IMR-90 (cell line): ENCODE measurements at regions not wholly inside any gene's neighbourhood (a gene's known extent, or its start where the extent isn't known, plus 50 kb on each side); places are given as distances from the start of the nearest gene placed in this dataset.

Experiments
- ATAC-seq: fragments of 200-7000 bp; cut with Tn5 transposase; 2 replicates; pipeline ENCODE4 v1.9.1; 2020; ENCODE audit warnings: low read depth, mild to moderate bottlenecking, moderate library complexity
- BruUV-seq: library from RNA; stranded (reverse); fragments of 400-500 nt; replicated peaks from 2 replicates; lab custom pipeline; 2021; lab: Mats Ljungman, UMichigan
- CTCF ChIA-PET: fragments of 300-600 bp; formaldehyde crosslinking; extraction: SDS; loops from one replicate; lab custom pipeline; 2021; ENCODE audit warnings: antibody characterized with exemption; lab: Yijun Ruan, JAX
- POLR2A ChIA-PET: fragments of 300-600 bp; sonication (Branson Sonifier 250); formaldehyde crosslinking; loops from one replicate; lab custom pipeline; 2022; ENCODE audit warnings: antibody characterized with exemption; ENCODE audit not compliant: unreplicated experiment; lab: Charles Lee
- DNase-seq: peaks from one replicate; pipeline ENCODE4 v3.0.0; 2013
- H2AFZ ChIP-seq: replicated peaks from 2 replicates; pipeline ENCODE3; 2013; ENCODE audit warnings: low read length, mild to moderate bottlenecking; ENCODE audit not compliant: poor library complexity
- H2AK5ac ChIP-seq: 2 replicates; pipeline ENCODE4 v1.6.1; 2013; ENCODE audit warnings: low read depth, low read length, inconsistent platforms
- H2AK9ac ChIP-seq: replicated peaks from 2 replicates; pipeline ENCODE3; 2013; ENCODE audit warnings: mild to moderate bottlenecking, low read depth, low read length, moderate library complexity; ENCODE audit not compliant: poor library complexity
- H2BK120ac ChIP-seq: 2 replicates; pipeline ENCODE4 v1.6.1; 2013; ENCODE audit warnings: low read depth, low read length, inconsistent platforms
- H2BK15ac ChIP-seq: 3 replicates; pipeline ENCODE4 v1.6.1; 2013; ENCODE audit warnings: low read depth, low read length, inconsistent platforms
- H2BK20ac ChIP-seq: 2 replicates; pipeline ENCODE4 v1.6.1; 2013; ENCODE audit warnings: low read depth, mild to moderate bottlenecking, inconsistent platforms, low read length, moderate library complexity
- H2BK5ac ChIP-seq: 2 replicates; pipeline ENCODE4 v1.6.1; 2013; ENCODE audit warnings: mild to moderate bottlenecking, low read depth, low read length, inconsistent platforms; ENCODE audit not compliant: poor library complexity, severe bottlenecking
- H3K14ac ChIP-seq: replicated peaks from 2 replicates; pipeline ENCODE4 v1.6.1; 2013; ENCODE audit warnings: low read depth, low read length, inconsistent platforms
- H3K18ac ChIP-seq: 2 replicates; pipeline ENCODE4 v1.6.1; 2013; ENCODE audit warnings: low read depth, low read length, control low read depth
- H3K23ac ChIP-seq: 2 replicates; pipeline ENCODE4 v1.6.1; 2013; ENCODE audit warnings: low read depth, low read length, inconsistent platforms
- H3K27ac ChIP-seq: 2 replicates; pipeline ENCODE4 v1.5.1; 2013; ENCODE audit warnings: mild to moderate bottlenecking, control low read depth, low read length; ENCODE audit not compliant: insufficient read depth
- H3K27me3 ChIP-seq: 2 replicates; pipeline ENCODE4 v1.6.1; 2013; ENCODE audit warnings: low read length; ENCODE audit not compliant: control insufficient read depth, insufficient read depth
- H3K36me3 ChIP-seq: 2 replicates; pipeline ENCODE4 v1.6.1; 2013; ENCODE audit warnings: low read length, mixed read lengths; ENCODE audit not compliant: control insufficient read depth, insufficient read depth
- H3K4ac ChIP-seq: 2 replicates; pipeline ENCODE4 v1.6.1; 2013; ENCODE audit warnings: low read depth, low read length, inconsistent platforms
- H3K4me1 ChIP-seq: 2 replicates; pipeline ENCODE4 v1.6.1; 2013; ENCODE audit warnings: low read length, mixed read lengths; ENCODE audit not compliant: control insufficient read depth, insufficient read depth
- H3K4me2 ChIP-seq: 2 replicates; pipeline ENCODE4 v1.6.1; 2013; ENCODE audit warnings: low read depth, mild to moderate bottlenecking, control low read depth, low read length, moderate library complexity
- H3K4me3 ChIP-seq: 2 replicates; pipeline ENCODE4 v1.5.1; 2013; ENCODE audit warnings: low read depth, mild to moderate bottlenecking, control low read depth, low read length, moderate library complexity; ENCODE audit not compliant: insufficient read depth
- H3K56ac ChIP-seq: 2 replicates; pipeline ENCODE4 v1.6.1; 2013; ENCODE audit warnings: low read length, inconsistent platforms; ENCODE audit not compliant: insufficient read depth; ENCODE audit errors: extremely low read depth
- H3K79me1 ChIP-seq, 2 experiments: 2 replicates each; pipeline ENCODE4 v1.6.1; 2013; ENCODE audit warnings: low read length in 2 of 2, inconsistent platforms in 1 of 2, low read depth in 1 of 2
- H3K9ac ChIP-seq: 2 replicates; pipeline ENCODE4 v1.6.1; 2013; ENCODE audit warnings: low read depth, low read length, control low read depth
- H3K9me1 ChIP-seq: 2 replicates; pipeline ENCODE4 v1.6.1; 2013; ENCODE audit warnings: low read length, inconsistent platforms; ENCODE audit not compliant: insufficient read depth
- H3K9me3 ChIP-seq: 2 replicates; pipeline ENCODE4 v1.6.1; 2013; ENCODE audit warnings: low read length; ENCODE audit not compliant: control insufficient read depth, insufficient read depth
- H4K20me1 ChIP-seq: 2 replicates; pipeline ENCODE4 v1.6.1; 2013; ENCODE audit warnings: low read length, inconsistent platforms; ENCODE audit not compliant: insufficient read depth
- H4K5ac ChIP-seq: 2 replicates; pipeline ENCODE4 v1.6.1; 2013; ENCODE audit warnings: mild to moderate bottlenecking, low read depth, low read length, control low read depth
- H4K8ac ChIP-seq, 2 experiments: 2 replicates each; pipeline ENCODE4 v1.6.1; 2013; ENCODE audit warnings: low read depth in 2 of 2, low read length in 2 of 2, control low read depth in 1 of 2, inconsistent platforms in 1 of 2
- H4K91ac ChIP-seq: 2 replicates; pipeline ENCODE4 v1.6.1; 2013; ENCODE audit warnings: low read depth, low read length, inconsistent platforms; ENCODE audit not compliant: insufficient read depth
- dilution Hi-C: fragments of 300-500 bp; cut with HindIII; formaldehyde crosslinking; loops from one replicate; pipeline ENCODE4 v1.14.3; 2018; ENCODE audit warnings: low sequenced_read_pairs; ENCODE audit not compliant: unreplicated experiment
- in situ Hi-C: fragments of 300-500 bp; cut with MboI; formaldehyde crosslinking; loops from 3 replicates; pipeline ENCODE4 v1.14.3; 2019; ENCODE audit warnings: low sequenced_read_pairs, inconsistent platforms, mixed read lengths
- intact Hi-C: fragments of 100-400 bp; cut with micrococcal nuclease; formaldehyde crosslinking; loops from 2 replicates; pipeline ENCODE4 v1.10.0; 2022
- TF ChIP-seq, protein P1 (sequence below): fragments of 150-350 bp; IDR thresholded peaks from 2 replicates; pipeline ENCODE4 v1.6.1; 2017; ENCODE audit warnings: mild to moderate bottlenecking, antibody characterized with exemption, low read length, low read depth

DNA sequence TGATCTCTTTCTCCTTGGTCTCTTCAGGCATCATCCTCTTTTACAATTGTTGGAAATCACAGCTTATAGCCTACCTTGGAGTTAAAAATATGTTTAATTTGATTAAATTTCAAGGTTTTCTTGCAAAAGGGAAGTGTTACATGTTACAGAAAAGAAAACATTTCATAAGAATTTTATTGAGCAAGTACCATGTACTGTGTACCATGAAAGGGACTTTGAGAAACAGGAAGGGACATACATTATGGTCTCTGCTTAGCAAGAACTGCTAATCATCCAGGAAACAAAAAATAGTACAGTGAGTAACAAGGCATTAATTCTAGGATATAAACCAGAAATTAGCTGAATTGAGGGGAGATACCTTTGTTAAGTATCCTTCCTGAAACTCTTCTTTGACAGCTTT lies 145.3 kb upstream of the SPACA1 start:
- Histone ChIP-seq H3K14ac (no peak overlapping the region), H3K4me2 (no peak overlapping the region), H3K27me3 (peaks cover 15% of the 10 kb centered on the region), H3K56ac (no peak overlapping the region), H3K18ac (no peak overlapping the region), H3K23ac (no peak overlapping the region), H4K91ac (no peak overlapping the region), H3K9ac (no peak overlapping the region), H4K8ac (no peak overlapping the region), H2BK5ac (no peak overlapping the region), H3K4me3 (no peak overlapping the region), H3K36me3 (no peaks in the 10 kb centered on the region), H2BK120ac (no peak overlapping the region), H3K4ac (no peak overlapping the region), H3K9me1 (no peaks in the 10 kb centered on the region), H4K20me1 (no peaks in the 10 kb centered on the region), H2AK9ac (no peak overlapping the region), H3K27ac (no peak overlapping the region), H2BK15ac (no peak overlapping the region), H3K4me1 (no peaks in the 10 kb centered on the region), H3K9me3 (no peaks in the 10 kb centered on the region), H3K79me1 (no peaks in the 10 kb centered on the region), H2AK5ac (no peak overlapping the region), H2AFZ (no peak overlapping the region), H4K5ac (no peak overlapping the region), H2BK20ac (no peak overlapping the region)
- BruUV-seq, result no TSS peak
- in situ Hi-C loops, result no loop called here
- ChIA-PET CTCF (no interaction called here), POLR2A (no interaction called here)
- DNase-seq (no peak), ATAC-seq (no peak)
- dilution Hi-C loops, result no loop called here
- TF ChIP-seq, protein P1, sequence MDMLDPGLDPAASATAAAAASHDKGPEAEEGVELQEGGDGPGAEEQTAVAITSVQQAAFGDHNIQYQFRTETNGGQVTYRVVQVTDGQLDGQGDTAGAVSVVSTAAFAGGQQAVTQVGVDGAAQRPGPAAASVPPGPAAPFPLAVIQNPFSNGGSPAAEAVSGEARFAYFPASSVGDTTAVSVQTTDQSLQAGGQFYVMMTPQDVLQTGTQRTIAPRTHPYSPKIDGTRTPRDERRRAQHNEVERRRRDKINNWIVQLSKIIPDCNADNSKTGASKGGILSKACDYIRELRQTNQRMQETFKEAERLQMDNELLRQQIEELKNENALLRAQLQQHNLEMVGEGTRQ, result no peak
- intact Hi-C loops, result no loop called here
